GM10266 (cell line): ENCODE measurements at regions not wholly inside any gene's neighbourhood (a gene's known extent, or its start where the extent isn't known, plus 50 kb on each side); places are given as distances from the start of the nearest gene placed in this dataset.

ENCODE experiments used
- DNase-seq: peaks from one replicate; pipeline ENCODE4 v3.0.0; 2012; ENCODE audit errors: extremely low spot score
- CTCF ChIP-seq: IDR thresholded peaks from 2 replicates; pipeline ENCODE4 v1.5.1; 2012; ENCODE audit warnings: mild to moderate bottlenecking, low read depth; ENCODE audit not compliant: control insufficient read depth, insufficient read depth; ENCODE audit errors: missing control alignments

- DNase-seq = no peak
- TF ChIP-seq CTCF = no peak
These were observed 74.9 kb downstream of the GLUD2 start for GRCh38 chrX:121122332-121122731.

- TF ChIP-seq CTCF = no peak
- no peak for DNase-seq
These were observed 81.8 kb downstream of the GLUD2 start for GRCh38 chrX:121128925-121129877.

- DNase-seq = no peak
- no peak for TF ChIP-seq CTCF
These were observed 85.3 kb downstream of the GLUD2 start for GRCh38 chrX:121132675-121133074.

- DNase-seq = no peak
- no peak for TF ChIP-seq CTCF
These were observed 88.2 kb downstream of the GLUD2 start for GRCh38 chrX:121135488-121136207.

GRCh38 chrX:121146059-121146628 lies 98.7 kb downstream of the GLUD2 start:
- DNase-seq = no peak
- TF ChIP-seq CTCF = no peak

- no peak for TF ChIP-seq CTCF
- no peak for DNase-seq
These were observed 102.8 kb downstream of the GLUD2 start for GRCh38 chrX:121150217-121150616.

- no peak for TF ChIP-seq CTCF
- DNase-seq = no peak
These were observed 103.9 kb downstream of the GLUD2 start for GRCh38 chrX:121151293-121151692.
